ENCODE measurements at regions not wholly inside any gene's neighbourhood (a gene's known extent, or its start where the extent isn't known, plus 50 kb on each side); places are given as distances from the start of the nearest gene placed in this dataset.

GRCh38 chr7:85286446-85286845 lies 99.6 kb upstream of the SEMA3D start:
- Mint-ChIP-seq H3K27ac (no peak overlapping the region), H3K9me3 (ENCODE audit: insufficient read depth) (no peaks in the 10 kb centered on the region), H3K4me1 (peaks cover 26% of the 10 kb centered on the region), H3K27me3 (no peaks in the 10 kb centered on the region), H3K4me3 (no peak overlapping the region)
- Histone ChIP-seq H3K4me2 (replicated peaks; ENCODE audit: low read depth, low read length, poor library complexity, severe bottlenecking) (no peak overlapping the region), H3K36me3 (replicated peaks in 1 of 2; ENCODE audit: control extremely low read depth in 1 of 2, control insufficient read depth in 1 of 2, extremely low read depth in 1 of 2, insufficient read depth in 2 of 2, low read length in 1 of 2) (no peaks in the 10 kb centered on the region), H3K27ac (ENCODE audit: low read length in 2 of 2) (no peak overlapping the region), H3K9me3 (ENCODE audit: control extremely low read depth in 1 of 3, control insufficient read depth in 2 of 3, insufficient read depth in 1 of 3, low read length in 2 of 3) (no peaks in the 10 kb centered on the region), H3K27me3 (replicated peaks in 1 of 4; ENCODE audit: control extremely low read depth in 1 of 4, control insufficient read depth in 3 of 4, insufficient read depth in 4 of 4, low read length in 3 of 4) (no peaks in the 10 kb centered on the region), H3K4me3 (ENCODE audit: control extremely low read depth in 1 of 5, extremely low read depth in 1 of 5, insufficient read depth in 1 of 5, low read depth in 2 of 5, low read length in 4 of 5) (no peak overlapping the region), H4K20me1 (ENCODE audit: control insufficient read depth, insufficient read depth, low read length, poor library complexity, severe bottlenecking) (no peaks in the 10 kb centered on the region), H3K4me1 (ENCODE audit: control insufficient read depth in 2 of 2, insufficient read depth in 2 of 2, low read length in 2 of 2) (peaks cover 18 to 27% of the 10 kb centered on the region in 2 donors), H3K79me2 (ENCODE audit: control insufficient read depth, insufficient read depth, low read length) (no peaks in the 10 kb centered on the region), H3K9ac (ENCODE audit: low read length) (no peak overlapping the region), H2AFZ (ENCODE audit: insufficient read depth, low read depth, low read length, poor library complexity, severe bottlenecking) (no peak overlapping the region)
- WGBS (ENCODE audit: insufficient coverage) = no CpG with 5 or more reads among the region's 3 CpGs
- POLR2A ChIA-PET = no interaction called here
- intact Hi-C loops (cut with micrococcal nuclease) = no loop called here
- no peak for DNase-seq
- TF ChIP-seq CTCF (IDR thresholded peaks at IDR 0.05) (no peak), EZH2 (IDR thresholded peaks at IDR 0.05; ENCODE audit: borderline replicate concordance, insufficient read depth, low read depth, low read length, poor library complexity, severe bottlenecking) (no peak)
- no peak for ATAC-seq (ENCODE audit: low read depth)
- CTCF ChIA-PET = no interaction called here

- ChIA-PET CTCF (no interaction called here), POLR2A (no interaction called here)
- TF ChIP-seq EZH2 (IDR thresholded peaks at IDR 0.05; ENCODE audit: borderline replicate concordance, insufficient read depth, low read depth, low read length, poor library complexity, severe bottlenecking) (no peak), CTCF (IDR thresholded peaks at IDR 0.05) (no peak)
- ATAC-seq (ENCODE audit: low read depth) = no peak
- no peak overlapping the region for H3K4me3 ChIP-seq (ENCODE audit: control extremely low read depth in 1 of 5, extremely low read depth in 1 of 5, insufficient read depth in 1 of 5, low read depth in 2 of 5, low read length in 4 of 5)
- H3K9ac ChIP-seq (ENCODE audit: low read length) = no peak overlapping the region
- Mint-ChIP-seq H3K4me3 (no peak overlapping the region), H3K9me3 (ENCODE audit: insufficient read depth) (no peaks in the 10 kb centered on the region), H3K27ac (no peak overlapping the region), H3K4me1 (peaks cover 19% of the 10 kb centered on the region), H3K27me3 (no peaks in the 10 kb centered on the region)
- H3K4me2 ChIP-seq (replicated peaks; ENCODE audit: low read depth, low read length, poor library complexity, severe bottlenecking) = no peak overlapping the region
- H4K20me1 ChIP-seq (ENCODE audit: control insufficient read depth, insufficient read depth, low read length, poor library complexity, severe bottlenecking) = no peaks in the 10 kb centered on the region
- no peaks in the 10 kb centered on the region for H3K27me3 ChIP-seq (replicated peaks in 1 of 4; ENCODE audit: control extremely low read depth in 1 of 4, control insufficient read depth in 3 of 4, insufficient read depth in 4 of 4, low read length in 3 of 4)
- H3K9me3 ChIP-seq (ENCODE audit: control extremely low read depth in 1 of 3, control insufficient read depth in 2 of 3, insufficient read depth in 1 of 3, low read length in 2 of 3) = no peaks in the 10 kb centered on the region
- no peaks in the 10 kb centered on the region for H3K79me2 ChIP-seq (ENCODE audit: control insufficient read depth, insufficient read depth, low read length)
- H3K36me3 ChIP-seq (replicated peaks in 1 of 2; ENCODE audit: control extremely low read depth in 1 of 2, control insufficient read depth in 1 of 2, extremely low read depth in 1 of 2, insufficient read depth in 2 of 2, low read length in 1 of 2) = no peaks in the 10 kb centered on the region
- peaks cover 13 to 19% of the 10 kb centered on the region in 2 donors for H3K4me1 ChIP-seq (ENCODE audit: control insufficient read depth in 2 of 2, insufficient read depth in 2 of 2, low read length in 2 of 2)
- no peak overlapping the region for H2AFZ ChIP-seq (ENCODE audit: insufficient read depth, low read depth, low read length, poor library complexity, severe bottlenecking)
- intact Hi-C loops (cut with micrococcal nuclease) = no loop called here
- no peak for DNase-seq
- H3K27ac ChIP-seq (ENCODE audit: low read length in 2 of 2) = no peak overlapping the region
- WGBS (ENCODE audit: insufficient coverage) = no CpG with 5 or more reads among the region's 1 CpG
Observed at GRCh38 chr7:85285527-85285926, 98.7 kb upstream of the SEMA3D start.
